Ramos (cell line): ENCODE measurements at regions not wholly inside any gene's neighbourhood (a gene's known extent, or its start where the extent isn't known, plus 50 kb on each side); places are given as distances from the start of the nearest gene placed in this dataset.
"Not testable (repeated sequence)": the region's sequence is repeated elsewhere in the genome, so short reads cannot be mapped to it uniquely, and the experiment has no call there.

ENCODE experiments used
- in situ Hi-C: fragments of 300-500 bp; cut with MboI; formaldehyde crosslinking; loops from one replicate; pipeline ENCODE4 v1.14.3; 2022; ENCODE audit warnings: low sequenced_read_pairs; ENCODE audit not compliant: unreplicated experiment

DNA sequence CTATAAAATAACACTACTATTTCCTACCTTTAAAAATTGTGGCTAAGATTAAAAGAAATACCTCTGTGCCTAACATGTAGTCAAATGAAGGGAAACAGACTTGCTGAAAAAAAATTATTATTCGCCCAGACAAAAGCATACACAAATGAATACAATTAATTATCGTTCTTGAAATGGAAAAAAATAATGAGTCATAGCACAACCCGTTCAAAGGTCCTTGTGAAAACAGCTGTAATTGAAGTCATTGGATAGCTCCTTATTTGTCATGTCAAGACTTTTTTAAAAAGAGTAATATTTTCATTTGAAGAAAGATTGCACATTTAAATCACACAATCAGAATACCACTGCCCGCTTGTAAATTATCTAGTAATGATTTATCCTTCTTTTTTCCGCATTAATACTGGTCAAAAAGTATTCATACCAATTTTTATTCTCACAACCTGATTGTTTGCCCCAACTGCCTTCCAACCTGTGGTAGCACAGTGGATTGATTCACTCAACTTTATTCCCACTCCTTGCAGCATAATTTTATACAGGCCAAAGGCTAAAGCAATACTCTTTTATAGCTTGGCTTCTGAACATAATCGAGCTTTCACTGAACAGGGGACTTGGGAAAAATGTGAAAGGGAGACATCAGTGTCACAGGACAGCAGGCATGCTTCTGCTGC, 655.2 kb upstream of the MAP3K7 start:
- in situ Hi-C loops = no loop called here

DNA sequence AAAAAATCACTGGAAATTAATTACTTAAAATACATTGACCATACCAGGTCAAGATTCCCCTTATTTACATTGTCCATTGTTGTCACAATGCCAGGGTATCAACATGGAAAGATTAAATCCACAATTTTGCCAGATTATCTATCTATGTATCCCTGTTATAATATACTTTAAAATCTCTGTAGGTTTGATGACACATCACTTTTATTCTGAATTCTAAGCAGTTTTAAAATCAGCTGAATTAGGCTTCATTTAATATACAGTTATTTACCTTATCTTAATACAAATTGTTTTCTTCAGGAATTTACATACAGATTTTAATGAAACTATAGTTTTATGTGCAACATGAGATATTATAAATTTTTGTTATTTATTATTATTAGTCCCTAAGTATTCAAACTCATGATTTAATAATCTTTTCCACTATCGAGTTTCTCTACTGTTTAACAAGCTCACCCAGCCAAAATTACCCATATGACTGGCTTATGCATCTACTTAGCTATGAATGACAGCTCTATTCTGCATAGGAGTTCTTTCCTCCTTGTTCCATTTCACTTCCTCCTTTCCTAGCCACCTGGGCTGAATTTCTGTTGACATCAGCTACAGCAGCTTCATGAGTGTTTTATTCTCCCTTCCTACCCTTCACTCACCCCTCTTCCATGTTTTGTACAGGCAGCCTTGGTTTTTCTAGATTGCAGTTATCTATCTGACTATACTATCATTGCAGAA, 654.2 kb upstream of the MAP3K7 start:
- in situ Hi-C loops = no loop called here

DNA sequence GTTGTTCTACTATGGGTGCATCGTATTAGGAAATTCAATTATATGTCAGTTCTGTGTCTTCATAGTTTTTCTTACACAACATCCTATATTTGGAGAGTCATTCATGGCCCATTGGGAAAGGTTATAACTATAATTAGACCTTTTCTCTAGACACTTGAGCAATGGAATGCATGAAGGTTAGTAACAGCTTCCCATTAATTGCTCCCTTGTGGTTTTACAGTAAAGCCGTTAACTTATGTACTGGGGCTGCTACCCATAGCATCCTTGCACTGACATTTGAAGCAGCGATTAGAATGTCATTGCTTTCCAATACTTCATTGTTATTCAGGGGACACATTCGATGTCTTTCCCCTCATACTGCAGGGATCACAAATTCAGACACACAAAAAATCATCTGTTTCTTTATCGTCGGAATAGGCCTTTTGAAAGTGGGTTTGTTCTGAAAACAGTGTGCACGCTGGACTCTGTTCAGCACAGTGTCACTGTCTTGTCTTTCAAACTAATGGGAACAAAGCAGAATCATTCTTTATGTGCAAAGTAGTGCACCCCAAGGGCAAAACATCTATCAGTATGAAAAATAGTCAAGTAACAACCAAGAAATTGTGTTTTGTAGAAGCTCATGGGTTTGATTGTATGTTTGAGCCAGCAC, 634.3 kb upstream of the MAP3K7 start:
- in situ Hi-C loops = no loop called here

DNA sequence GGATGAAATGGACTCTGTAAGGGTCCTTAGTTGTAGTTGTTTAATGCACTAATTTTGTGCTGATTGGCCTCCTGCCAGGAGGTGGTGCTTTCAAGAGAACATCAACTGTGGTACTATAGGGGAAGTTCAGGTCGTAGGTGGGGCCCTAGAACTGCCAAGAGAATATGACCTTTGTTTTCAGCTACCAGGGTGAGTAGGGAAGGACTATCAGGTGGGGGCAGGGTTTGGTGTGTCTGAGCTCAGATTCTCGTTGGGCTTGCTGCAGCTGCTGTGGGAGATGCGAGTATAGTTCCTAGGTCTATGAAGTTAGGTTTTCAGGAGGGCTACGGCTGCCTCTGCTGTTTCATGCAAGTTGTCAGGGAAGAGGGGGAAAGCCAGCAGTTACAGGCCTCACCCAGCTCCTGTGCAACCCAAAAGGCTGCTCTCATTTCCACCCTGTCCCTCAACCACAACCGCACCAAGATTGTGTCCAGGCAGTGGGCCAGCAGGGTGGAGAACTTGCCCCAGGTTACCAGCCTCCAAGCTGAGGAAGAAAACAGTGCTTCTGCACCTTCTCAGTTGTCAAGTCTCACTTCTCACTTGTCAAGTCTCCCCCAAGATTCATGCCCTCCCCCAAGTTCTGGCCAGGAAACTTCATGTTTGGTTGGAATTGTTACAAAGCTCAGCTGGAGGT, 626.5 kb upstream of the MAP3K7 start:
- in situ Hi-C loops = no loop called here

DNA sequence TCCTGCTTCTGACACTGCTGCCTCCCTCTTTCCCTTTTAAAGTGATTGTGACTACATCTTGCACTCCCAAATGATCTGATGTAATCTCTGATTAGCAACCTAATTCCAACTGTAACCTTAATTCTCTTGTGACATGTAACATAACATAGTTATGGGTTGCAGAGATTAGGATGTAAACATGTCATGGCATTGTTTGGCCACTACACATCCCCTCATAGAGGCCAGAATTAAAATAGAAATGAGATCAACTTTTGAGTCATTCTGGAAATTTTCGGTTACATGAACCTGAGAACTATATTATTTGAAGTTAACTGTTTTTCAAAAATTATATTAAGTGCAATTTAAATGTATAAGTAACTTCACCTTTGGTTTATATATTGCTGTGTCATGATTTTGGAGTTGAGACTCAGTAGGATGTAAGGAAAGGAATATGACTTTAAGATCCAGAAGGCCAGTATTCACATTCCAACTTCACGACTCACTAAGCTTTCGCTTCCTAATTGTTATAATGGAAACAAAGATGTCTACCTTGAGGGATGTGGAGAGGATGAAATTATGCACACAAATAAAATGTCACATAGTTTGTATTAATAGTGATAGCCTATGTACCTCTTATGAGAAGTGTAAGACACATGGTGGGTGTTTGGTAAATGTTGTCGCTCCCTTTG, 611.9 kb upstream of the MAP3K7 start:
- in situ Hi-C loops = no loop called here

DNA sequence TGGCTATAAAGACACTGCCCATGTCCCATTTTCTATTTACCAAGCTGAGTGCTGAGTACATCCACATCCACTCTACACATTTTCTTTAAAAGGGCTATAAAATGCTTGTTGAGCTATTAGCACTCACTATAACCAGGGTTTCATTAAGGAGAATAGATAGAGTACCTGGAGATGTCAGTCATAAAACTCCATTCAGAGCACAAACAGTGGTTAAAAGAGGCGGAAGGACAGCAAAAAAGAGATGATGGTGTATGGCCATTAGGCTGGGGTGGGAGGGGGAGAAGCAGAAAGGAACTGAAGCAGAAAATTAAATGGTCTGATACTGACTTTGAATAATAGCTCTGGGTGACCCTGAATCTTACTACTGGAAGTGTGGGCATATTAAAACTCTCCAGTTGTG, 609.9 kb upstream of the MAP3K7 start:
- in situ Hi-C loops = no loop called here

DNA sequence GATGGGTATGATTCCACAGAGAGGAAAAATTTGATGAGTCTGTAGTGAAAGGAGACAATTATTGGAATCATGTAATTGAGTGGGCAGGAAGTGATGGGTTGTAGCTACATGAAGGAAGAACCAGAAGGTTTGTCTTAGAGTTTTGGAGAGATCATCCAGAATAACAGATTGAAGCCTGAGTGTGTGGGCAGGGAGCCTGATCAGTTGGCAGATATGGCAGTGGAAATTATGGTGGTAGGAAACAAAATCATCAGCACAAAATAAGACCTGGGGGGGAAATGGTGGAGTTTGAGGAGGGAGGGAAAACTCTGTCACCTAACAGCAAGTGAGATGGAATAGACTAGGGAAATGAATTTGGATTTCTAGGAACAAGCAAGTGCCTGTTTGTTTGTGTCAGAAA, 606.6 kb upstream of the MAP3K7 start:
- in situ Hi-C loops = no loop called here

DNA sequence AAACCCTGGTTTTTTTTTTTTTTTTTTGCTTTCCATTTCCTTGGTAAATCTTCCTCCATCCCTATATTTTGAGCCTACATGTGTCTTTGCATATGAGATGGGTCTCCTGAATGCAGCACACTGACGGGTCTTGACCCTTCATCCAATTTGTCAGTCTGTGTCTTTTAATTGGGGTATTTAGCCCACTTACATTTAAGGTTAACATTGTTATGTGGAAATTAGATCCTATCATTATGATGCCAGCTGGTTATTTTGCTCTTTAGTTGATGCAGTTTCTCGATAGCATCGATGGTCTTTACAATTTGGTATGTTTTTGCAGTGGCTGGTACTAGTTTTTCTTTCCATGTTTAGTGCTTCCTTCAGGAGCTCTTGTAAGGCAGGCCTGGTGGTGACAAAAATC, 603.2 kb upstream of the MAP3K7 start:
- in situ Hi-C loops = not testable (repeated sequence)

DNA sequence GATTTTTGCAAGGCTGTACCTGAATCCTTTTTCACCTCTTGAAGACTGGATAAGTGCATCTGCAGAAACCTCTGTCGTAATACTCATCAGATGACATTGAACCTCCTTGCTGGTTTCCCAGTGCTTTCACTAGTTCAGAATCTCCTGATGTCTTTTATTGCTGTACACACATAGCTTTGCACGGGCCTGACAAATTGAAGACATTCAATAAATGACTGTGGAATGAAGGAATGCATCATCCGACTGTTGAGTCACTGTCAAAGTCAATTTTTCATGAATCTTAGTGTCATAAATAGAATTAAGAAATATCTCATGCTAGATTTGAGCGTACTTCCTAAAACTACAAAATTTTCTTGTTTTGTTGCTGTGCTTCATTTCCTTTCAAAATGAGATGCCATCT, 598.2 kb upstream of the MAP3K7 start:
- in situ Hi-C loops = no loop called here

DNA sequence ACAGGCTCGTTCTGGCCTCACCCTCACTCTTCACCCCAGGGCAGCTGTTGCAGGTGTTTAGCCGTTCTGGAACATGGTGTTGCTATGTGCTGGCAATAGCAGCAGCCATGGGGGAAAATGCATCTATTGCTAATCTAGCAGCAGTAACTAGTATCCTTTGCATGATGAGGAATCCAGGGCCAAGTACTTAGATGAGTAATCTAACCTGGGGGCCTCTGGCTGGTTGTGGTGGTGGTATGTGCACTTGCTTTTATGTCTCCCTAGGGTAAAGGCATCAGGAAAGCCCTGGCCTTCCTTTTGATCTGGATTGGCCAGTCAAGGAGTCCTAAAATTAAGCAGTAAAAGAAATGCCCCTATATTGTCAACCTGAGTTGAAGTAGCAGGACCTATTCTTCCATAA, 594.5 kb upstream of the MAP3K7 start:
- in situ Hi-C loops = no loop called here

DNA sequence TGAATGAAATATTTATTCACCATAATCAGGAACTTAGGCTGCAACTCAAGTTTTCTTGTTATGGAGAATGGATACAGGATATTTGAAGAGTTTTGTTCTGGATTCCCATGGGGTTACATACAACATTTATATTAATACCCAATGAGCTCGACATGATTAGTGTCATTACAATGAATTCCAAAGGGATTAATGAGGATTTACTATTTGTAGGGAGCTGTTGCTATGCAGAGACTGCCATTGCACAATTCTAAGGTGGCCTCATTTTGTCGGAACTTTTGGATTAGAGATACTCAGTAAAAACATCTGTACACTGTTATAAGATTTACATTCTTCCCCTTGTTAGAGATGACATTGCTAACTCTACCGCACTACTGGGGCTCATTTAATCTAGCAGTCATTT, 586.8 kb upstream of the MAP3K7 start:
- in situ Hi-C loops = no loop called here

DNA sequence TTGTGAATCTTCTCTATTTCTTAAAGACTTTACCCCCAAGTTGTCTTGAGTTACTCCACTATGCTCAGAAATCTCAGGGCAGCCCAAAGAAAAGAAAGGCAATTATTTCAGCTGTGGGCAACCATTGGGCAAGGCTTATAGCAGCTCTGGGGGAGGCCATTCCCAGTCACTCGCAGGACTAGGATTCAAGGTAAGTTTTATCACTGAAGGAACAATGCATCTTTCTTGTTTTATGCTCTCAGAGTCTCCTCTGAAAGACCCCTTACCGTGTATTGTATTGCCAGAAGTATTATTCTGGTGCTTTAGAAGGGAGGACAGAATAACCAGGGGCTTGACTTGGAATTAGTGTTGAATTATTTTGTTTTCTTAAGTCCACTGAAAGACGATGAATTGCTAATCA, 586.3 kb upstream of the MAP3K7 start:
- in situ Hi-C loops = no loop called here

DNA sequence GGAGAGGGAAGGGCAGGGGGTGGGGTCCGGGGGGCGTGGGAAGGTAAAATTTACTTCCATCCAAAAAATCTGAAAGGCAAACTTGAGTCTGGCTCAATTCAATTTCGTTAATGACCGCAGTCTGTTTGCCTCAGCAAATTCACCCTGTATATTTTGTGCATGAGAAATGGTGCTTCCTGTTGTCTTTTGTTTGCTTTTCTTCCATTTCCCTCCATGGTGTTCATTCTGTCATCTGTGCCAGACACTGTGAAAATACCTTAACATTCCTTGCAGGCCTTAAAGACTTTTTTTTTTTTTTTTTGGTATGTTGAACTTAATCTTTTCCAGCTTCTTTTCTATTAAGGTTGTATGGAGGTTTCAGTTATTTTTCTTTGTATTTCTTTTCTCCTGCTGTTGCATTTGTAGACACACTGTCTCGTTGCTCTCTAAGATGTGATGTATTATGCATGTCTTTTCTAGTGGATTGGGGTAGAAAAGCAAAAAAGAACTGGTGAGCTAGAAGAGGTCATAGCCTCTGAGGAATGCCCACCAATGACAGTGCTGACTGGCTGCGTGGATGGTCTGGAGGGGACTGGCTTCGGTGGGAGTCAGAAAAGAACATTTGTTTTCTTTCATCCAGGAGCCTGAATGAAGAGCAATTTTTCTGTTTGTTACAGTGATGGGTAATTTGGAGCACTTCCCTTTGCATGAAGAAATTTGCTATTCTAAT, 585.0 kb upstream of the MAP3K7 start:
- in situ Hi-C loops = no loop called here

DNA sequence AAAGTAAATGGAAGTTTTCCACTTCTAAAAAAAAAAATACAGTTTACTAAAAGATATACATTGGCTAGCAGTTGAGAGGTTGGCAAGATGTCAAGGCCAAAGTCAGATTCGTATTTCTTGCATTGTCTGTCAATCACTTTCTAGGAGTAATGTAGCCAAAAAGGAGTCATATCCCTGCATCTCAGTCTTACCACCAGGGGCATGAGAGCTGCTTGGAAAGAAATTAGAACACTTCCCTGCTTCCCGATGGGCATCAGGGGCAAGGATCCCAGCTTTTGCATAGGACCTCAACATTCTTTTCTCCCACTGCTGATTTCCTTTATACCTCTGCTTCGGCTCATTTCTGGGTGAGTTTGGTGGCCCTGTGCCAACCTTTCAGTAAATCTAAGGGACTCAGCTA, 581.0 kb upstream of the MAP3K7 start:
- in situ Hi-C loops = no loop called here

DNA sequence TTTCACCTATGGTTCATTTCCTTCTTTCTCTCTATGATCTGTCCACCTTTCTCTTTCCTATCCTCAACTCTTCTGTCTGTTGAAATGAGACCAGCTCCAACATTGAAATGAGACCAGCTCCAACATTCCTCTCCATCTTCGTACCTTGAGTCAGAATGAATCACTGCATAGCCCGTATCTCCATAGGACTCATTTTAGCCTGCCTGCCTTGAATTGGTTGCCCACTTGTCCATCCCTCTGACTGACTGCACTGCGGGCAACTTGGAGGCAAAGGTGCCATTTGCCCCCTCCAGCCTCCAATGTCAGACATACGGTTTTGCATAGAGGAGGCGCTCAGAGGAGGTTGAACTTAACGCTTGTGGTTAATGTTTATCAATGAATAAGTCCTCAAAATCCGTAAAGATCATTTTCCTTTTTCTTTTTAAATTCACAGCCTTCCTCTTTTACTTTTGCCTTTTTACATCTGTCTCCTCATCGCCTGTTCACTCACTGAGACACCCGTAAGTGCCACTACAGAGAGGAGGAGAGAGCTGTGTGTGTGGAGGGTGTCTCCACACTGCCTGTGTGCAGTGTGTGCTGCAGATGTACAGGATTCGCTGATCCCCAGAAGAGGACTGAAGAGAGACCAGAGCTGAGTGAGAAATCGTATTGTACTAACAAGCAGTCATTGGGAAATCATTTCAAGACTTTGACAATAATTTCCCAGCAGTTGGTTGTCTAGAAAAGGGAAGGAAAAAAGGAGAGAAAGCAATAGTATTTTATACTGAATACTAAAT, 579.6 kb upstream of the MAP3K7 start:
- in situ Hi-C loops = no loop called here

DNA sequence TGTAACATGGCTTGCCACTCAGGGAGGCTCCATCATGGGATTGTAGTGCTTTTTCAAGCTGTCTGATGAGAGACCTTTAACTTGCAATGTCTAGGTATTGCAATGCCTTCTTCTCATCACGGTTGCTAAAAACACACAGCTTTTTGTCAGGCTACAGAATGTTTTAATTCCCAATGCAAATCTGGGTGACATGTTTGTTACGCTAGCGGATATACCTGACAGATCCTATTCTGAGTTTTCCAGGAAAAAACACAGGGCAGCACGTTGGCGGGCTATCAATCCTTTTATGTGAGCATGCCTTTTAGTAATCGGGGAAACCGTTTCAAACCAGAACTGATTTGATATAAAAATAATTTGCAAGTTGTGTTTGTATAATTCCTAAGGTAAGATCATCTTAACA, 577.2 kb upstream of the MAP3K7 start:
- in situ Hi-C loops = no loop called here

DNA sequence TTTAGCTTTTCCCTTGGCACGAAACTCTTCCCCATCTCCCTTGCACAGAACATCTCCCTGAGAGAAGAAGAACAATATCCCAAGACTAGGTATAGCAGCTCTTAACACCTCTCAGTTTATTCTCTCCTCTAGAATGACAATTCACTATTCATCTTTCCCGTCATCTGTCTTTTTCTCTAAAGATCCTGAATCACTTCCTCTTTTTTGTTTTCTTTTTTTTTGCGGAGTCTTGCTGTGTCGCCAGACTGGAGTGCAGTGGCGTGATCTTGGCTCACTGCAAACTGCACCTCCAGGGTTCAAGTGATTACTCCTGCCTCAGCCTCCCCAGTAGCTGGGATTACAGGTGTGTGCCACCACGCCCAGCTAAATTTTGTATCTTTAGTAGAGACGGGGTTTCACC, 574.4 kb upstream of the MAP3K7 start:
- in situ Hi-C loops = no loop called here

DNA sequence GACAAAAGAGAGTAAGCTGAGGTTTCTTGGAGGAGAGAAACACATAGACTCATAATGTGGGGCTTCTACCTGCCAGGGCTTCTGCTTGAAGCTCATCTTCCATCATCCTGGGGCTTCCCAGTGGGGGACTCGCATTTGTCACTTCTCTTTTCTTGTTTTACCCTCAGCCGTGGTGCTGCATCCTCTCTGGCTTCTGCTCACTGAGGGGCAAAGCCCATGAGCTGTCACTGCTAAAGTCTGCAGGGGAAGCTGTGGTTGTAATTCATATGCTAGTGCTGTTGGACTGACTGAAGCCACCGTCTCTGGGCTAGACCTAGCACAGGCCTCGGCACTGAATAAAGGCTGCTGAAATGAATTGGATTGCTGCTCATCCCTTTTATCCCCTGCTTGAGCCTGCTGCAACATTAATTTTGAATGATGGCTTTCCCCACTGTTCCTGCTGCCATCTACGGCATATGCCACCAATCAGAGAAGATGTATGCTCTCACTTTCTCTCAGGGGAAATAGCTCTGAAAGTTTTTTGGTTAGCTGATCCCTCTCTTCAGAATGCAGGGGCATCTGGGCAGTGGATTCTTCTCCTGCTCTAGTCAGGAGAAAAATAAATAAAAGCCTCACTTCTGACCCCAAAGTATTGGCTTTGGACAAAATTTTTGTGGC, 568.4 kb upstream of the MAP3K7 start:
- in situ Hi-C loops = no loop called here

DNA sequence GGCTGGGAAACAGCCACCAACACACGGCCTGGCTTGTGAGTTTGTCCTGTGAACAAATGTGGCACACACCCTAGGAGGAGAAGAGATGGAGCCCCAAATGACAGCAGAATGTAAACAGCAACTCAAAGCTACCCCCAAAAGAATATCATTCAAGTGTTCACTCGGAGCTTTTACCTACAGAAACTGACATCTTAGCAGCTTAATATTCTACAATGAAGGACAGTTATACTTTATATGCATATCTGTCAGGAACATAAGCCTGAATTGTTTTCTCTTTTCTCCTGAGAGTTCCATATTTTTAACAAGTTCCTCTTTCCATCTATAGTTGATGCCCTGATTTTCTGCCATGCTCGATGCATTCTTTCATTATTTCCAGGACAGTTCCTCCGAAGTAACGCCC, 566.0 kb upstream of the MAP3K7 start:
- in situ Hi-C loops = no loop called here
